Right lobe of liver (tissue), 4 donors: ENCODE measurements at regions not wholly inside any gene's neighbourhood (a gene's known extent, or its start where the extent isn't known, plus 50 kb on each side); places are given as distances from the start of the nearest gene placed in this dataset.

ENCODE experiments used
- CTCF ChIP-seq, 4 donors: fragments of 200-600 bp in 3 of 4; fragments of 450-650 bp in 1 of 4; IDR thresholded peaks; one replicate each; pipeline versions ENCODE4 v1.5.1 to v1.8.0; 2016 to 2022; ENCODE audit warnings: antibody characterized with exemption in 4 of 4, mild to moderate bottlenecking in 2 of 4
- POLR2A ChIP-seq: fragments of 450-650 bp; IDR thresholded peaks from one replicate; pipeline ENCODE4 v1.6.1; 2017; ENCODE audit warnings: antibody characterized with exemption, mild to moderate bottlenecking
- donor health status: DM: no; HTN: no; CAD: no.
- donor health status: DM: no; HTN: no; CAD: no.
- donor health status: DM: no; HTN: yes; CAD: no.

GRCh38 chr12:93139028-93139665 lies 210.1 kb upstream of the EEA1 start:
- TF ChIP-seq CTCF (IDR thresholded peaks at IDR 0.05) (no peak), POLR2A (no peak)
